ENCODE measurements at regions not wholly inside any gene's neighbourhood (a gene's known extent, or its start where the extent isn't known, plus 50 kb on each side); places are given as distances from the start of the nearest gene placed in this dataset.
"Not testable (repeated sequence)": the region's sequence is repeated elsewhere in the genome, so short reads cannot be mapped to it uniquely, and the experiment has no call there.

- DNase-seq, result no peak
Measured at GRCh38 chr11:93902921-93903320, 52.5 kb upstream of the VSTM5 start.

GRCh38 chr11:93903989-93904388 lies 53.6 kb upstream of the VSTM5 start:
- peak; percentile 55 for DNase-seq

- DNase-seq, result no peak
Measured at GRCh38 chr11:93904716-93905115, 54.3 kb upstream of the VSTM5 start.

GRCh38 chr11:93905384-93905783 lies 55.0 kb upstream of the VSTM5 start:
- DNase-seq, result no peak

- no peak for DNase-seq
Measured at GRCh38 chr11:93906486-93906885, 56.1 kb upstream of the VSTM5 start.

GRCh38 chr11:93907901-93908300 lies 57.5 kb upstream of the VSTM5 start:
- DNase-seq, result no peak

GRCh38 chr11:93908689-93909088 lies 58.3 kb upstream of the VSTM5 start:
- DNase-seq, result no peak

- DNase-seq, result no peak
Measured at GRCh38 chr11:93917673-93918072, 67.3 kb upstream of the VSTM5 start.

GRCh38 chr11:93921695-93922468 lies 71.5 kb upstream of the VSTM5 start:
- peak; percentile 3 for DNase-seq

GRCh38 chr11:93922830-93923229 lies 72.4 kb upstream of the VSTM5 start:
- no peak for DNase-seq

GRCh38 chr11:93926099-93926498 lies 75.7 kb upstream of the VSTM5 start:
- DNase-seq, result not testable (repeated sequence)

GRCh38 chr11:93929407-93929806 lies 79.0 kb upstream of the VSTM5 start:
- DNase-seq, result no peak

GRCh38 chr11:93933230-93933629 lies 82.8 kb upstream of the VSTM5 start:
- DNase-seq, result no peak

GRCh38 chr11:93935826-93936225 lies 85.3 kb upstream of the HEPHL1 start:
- peak; percentile 85 for DNase-seq

GRCh38 chr11:93936460-93936859 lies 84.7 kb upstream of the HEPHL1 start:
- no peak for DNase-seq

GRCh38 chr11:93939084-93939760 lies 81.9 kb upstream of the HEPHL1 start:
- no peak for DNase-seq

- DNase-seq, result no peak
Measured at GRCh38 chr11:93940395-93940794, 80.8 kb upstream of the HEPHL1 start.

- DNase-seq, result no peak
Measured at GRCh38 chr11:93942176-93942575, 79.0 kb upstream of the HEPHL1 start.

GRCh38 chr11:93945596-93945995 lies 75.6 kb upstream of the HEPHL1 start:
- no peak for DNase-seq

- DNase-seq, result no peak
Measured at GRCh38 chr11:93952082-93952780, 68.9 kb upstream of the HEPHL1 start.

- no peak for DNase-seq
Measured at GRCh38 chr11:93957397-93957952, 63.7 kb upstream of the HEPHL1 start.

GRCh38 chr11:93958991-93959390 lies 62.2 kb upstream of the HEPHL1 start:
- peak; percentile 64 for DNase-seq

- no peak for DNase-seq
Measured at GRCh38 chr11:93959663-93960062, 61.5 kb upstream of the HEPHL1 start.

GRCh38 chr11:93963072-93963471 lies 58.1 kb upstream of the HEPHL1 start:
- DNase-seq, result no peak
